Activated naive CD8-positive, alpha-beta T cell treated with anti-CD3 and anti-CD28 coated beads, Interleukin-2, amount 10 ng/mL, durations not matched to agents 7 days and 5 days (primary cell): ENCODE measurements at regions not wholly inside any gene's neighbourhood (a gene's known extent, or its start where the extent isn't known, plus 50 kb on each side); places are given as distances from the start of the nearest gene placed in this dataset.

Experiments
- ATAC-seq: fragments of 150-1000 bp; cut with Tn5 transposase; one replicate; pipeline ENCODE4 v1.10.0; 2021; ENCODE audit warnings: low read depth, moderate library complexity
- POLR2A ChIA-PET: fragments of 350-600 bp; sonication (Branson Sonifier 250); formaldehyde crosslinking; loops from one replicate; lab custom pipeline; 2021; ENCODE audit warnings: antibody characterized with exemption; lab: Charles Lee
- DNase-seq: peaks from one replicate; pipeline ENCODE4 v3.0.0; 2021
- H3K27ac Mint-ChIP-seq: one replicate; pipeline ENCODE4 v1.8.0; 2022; ENCODE audit warnings: mild to moderate bottlenecking, mixed read lengths
- H3K27me3 Mint-ChIP-seq: one replicate; pipeline ENCODE4 v1.8.0; 2022; ENCODE audit warnings: mild to moderate bottlenecking, moderate library complexity, mixed read lengths
- H3K36me3 Mint-ChIP-seq: one replicate; pipeline ENCODE4 v1.8.0; 2021; ENCODE audit warnings: mild to moderate bottlenecking, mixed read lengths
- H3K4me1 Mint-ChIP-seq: one replicate; pipeline ENCODE4 v1.8.0; 2021; ENCODE audit warnings: mixed read lengths
- H3K4me3 Mint-ChIP-seq: one replicate; pipeline ENCODE4 v1.8.0; 2022; ENCODE audit warnings: mild to moderate bottlenecking, moderate library complexity, mixed read lengths
- H3K9me3 Mint-ChIP-seq: one replicate; pipeline ENCODE4 v1.8.0; 2021; ENCODE audit warnings: mixed read lengths

DNA sequence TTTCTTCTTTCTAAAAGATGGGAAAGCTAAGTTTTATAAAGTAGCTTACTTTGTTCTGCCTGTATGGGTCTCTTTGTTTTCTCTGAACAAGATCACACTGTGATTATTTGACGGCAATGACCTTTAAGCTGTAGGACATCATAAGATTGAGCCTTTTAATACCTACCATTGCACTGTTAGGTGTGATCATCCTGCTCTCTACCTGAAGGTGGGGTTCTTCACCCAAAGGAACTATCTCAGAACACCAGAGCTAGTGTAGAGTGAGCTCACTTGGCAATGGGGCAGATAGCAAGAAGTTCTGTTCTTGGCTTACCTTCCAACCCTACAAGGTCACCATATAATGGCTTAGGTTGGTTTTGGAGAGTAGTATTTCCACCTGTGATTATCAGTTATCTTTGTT, 200.2 kb downstream of the SPATA31D1 start:
- no peak overlapping the region for H3K4me3 Mint-ChIP-seq
- DNase-seq (no peak), ATAC-seq (no peak)
- POLR2A ChIA-PET, result no interaction called here
- peaks cover 3% of the 10 kb centered on the region for H3K9me3 Mint-ChIP-seq
- H3K4me1 Mint-ChIP-seq, result no peaks in the 10 kb centered on the region
- H3K27me3 Mint-ChIP-seq, result no peaks in the 10 kb centered on the region
- H3K36me3 Mint-ChIP-seq, result no peaks in the 10 kb centered on the region
- H3K27ac Mint-ChIP-seq, result no peak overlapping the region

DNA sequence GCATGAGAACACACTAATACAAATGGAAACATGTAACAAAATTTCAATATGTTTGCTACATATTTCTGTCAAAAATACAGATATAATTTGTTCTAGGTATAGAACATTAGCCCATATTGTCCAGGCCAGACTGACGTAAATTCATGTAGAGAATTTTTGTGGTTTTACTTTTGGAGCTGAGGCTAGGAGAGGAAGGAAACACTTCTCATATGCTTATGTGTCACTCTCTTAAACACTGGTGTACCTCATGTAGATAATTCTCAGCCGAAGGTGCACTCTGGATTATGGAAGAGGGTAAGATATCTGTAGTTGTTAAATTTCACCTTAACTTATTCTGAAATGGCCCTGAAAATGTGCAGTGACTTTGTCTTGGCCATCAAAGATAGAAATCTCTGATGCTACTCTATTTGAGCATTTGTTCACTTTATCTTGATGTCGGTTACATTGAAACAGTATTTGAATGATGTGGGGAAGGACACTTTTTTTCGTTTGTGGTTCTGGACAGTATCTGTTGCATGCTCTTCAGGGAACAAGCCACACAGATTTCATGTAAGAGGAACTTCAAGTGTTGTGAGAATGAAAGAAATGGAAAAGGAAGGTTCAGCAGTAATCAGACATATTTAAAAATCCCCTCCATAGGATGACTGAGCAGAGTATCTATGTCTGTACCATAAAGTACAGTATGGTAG, 202.7 kb downstream of the SPATA31D1 start:
- ATAC-seq, result no peak
- no peaks in the 10 kb centered on the region for H3K36me3 Mint-ChIP-seq
- peaks cover 3% of the 10 kb centered on the region for H3K9me3 Mint-ChIP-seq
- no peaks in the 10 kb centered on the region for H3K4me1 Mint-ChIP-seq
- POLR2A ChIA-PET, result no interaction called here
- no peak for DNase-seq
- no peak overlapping the region for H3K27ac Mint-ChIP-seq
- H3K27me3 Mint-ChIP-seq, result no peaks in the 10 kb centered on the region
- H3K4me3 Mint-ChIP-seq, result no peak overlapping the region

DNA sequence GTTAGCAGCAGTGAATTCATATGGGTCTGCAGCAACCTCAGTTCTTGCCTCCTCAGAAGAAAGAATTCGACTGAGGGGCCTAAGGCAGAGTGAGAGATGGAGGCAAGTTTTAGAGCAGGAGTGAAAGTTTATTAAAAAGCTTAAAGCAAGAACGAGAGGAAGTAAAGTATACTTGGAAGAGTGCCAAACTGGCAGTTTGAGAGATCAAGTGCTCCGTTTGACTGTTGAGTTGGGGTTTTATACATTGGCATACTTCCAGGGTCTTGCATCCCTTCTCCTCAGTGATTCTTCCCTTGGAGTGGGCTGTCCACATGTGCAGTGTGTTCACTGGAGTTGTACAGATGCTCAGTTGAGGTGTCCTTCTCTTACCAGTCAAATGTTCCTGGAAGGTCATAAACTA, 203.6 kb downstream of the SPATA31D1 start:
- no peak overlapping the region for H3K4me3 Mint-ChIP-seq
- ATAC-seq, result no peak
- H3K36me3 Mint-ChIP-seq, result no peaks in the 10 kb centered on the region
- no peaks in the 10 kb centered on the region for H3K27me3 Mint-ChIP-seq
- peaks cover 3% of the 10 kb centered on the region for H3K9me3 Mint-ChIP-seq
- H3K4me1 Mint-ChIP-seq, result no peaks in the 10 kb centered on the region
- DNase-seq, result no peak
- no peak overlapping the region for H3K27ac Mint-ChIP-seq
- POLR2A ChIA-PET, result no interaction called here

DNA sequence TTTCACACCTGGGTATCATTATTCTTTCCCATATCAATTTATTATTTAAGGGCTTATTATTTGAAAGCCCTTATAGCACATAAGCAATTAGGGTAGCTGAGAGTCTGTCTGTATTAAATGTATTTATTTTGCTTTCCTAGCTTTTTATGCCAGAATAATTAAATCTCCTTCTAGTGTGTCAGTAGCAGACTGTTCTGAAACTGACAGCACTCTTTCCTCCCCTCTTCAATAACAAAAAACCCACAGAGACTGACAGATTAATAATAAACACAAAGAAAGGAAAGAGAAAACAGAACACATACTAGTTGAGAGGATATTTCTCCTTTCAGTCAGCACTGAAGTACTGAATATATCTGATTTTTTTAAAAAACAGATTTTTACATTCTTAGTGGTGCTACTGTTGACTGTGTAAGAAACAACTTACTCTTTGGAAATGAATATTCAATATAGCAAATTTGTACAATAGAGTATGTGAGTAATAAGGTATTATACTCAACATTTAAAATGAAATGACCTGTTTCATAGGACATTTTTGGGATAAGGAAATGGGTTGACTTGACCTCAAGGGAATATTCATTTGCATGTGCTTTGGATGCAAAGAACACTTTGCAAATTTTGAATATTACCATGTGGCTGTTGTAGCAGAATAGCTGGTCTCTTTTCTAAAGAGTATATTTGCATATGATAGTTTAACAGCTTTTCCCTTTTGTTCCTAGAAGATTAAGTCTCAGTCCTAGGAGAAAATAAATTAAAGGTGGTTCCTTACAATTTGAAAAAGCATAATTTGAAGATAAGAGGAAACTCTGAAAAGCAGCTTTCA, 208.3 kb downstream of the SPATA31D1 start:
- H3K4me1 Mint-ChIP-seq, result no peaks in the 10 kb centered on the region
- peaks cover 3% of the 10 kb centered on the region for H3K9me3 Mint-ChIP-seq
- ATAC-seq, result no peak
- no peaks in the 10 kb centered on the region for H3K27me3 Mint-ChIP-seq
- no peak overlapping the region for H3K27ac Mint-ChIP-seq
- POLR2A ChIA-PET, result no interaction called here
- no peak overlapping the region for H3K4me3 Mint-ChIP-seq
- DNase-seq, result no peak
- H3K36me3 Mint-ChIP-seq, result no peaks in the 10 kb centered on the region

DNA sequence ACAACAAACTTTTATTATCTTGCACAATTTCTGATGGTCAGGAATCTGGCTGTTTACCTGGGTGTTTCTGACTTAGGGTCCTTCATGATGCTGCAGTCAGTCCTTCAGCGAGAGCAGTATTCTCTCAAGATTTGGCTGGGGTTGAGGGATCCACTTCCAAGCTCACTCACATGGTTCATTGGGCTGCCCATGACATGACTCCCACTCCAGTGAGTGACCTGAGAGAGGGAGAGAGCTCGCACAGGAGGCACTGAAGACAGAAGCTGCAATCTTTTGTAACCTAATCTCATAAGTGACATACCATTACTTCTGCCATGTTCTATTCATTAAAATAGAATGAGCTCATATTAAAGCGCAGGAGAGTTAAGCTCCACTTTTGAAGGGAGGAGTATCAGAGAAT, 212.6 kb downstream of the SPATA31D1 start:
- ATAC-seq, result no peak
- Mint-ChIP-seq H3K9me3 (no peaks in the 10 kb centered on the region), H3K4me3 (no peak overlapping the region), H3K27me3 (no peaks in the 10 kb centered on the region), H3K4me1 (no peaks in the 10 kb centered on the region), H3K27ac (no peak overlapping the region), H3K36me3 (no peaks in the 10 kb centered on the region)
- DNase-seq, result no peak
- POLR2A ChIA-PET, result no interaction called here

DNA sequence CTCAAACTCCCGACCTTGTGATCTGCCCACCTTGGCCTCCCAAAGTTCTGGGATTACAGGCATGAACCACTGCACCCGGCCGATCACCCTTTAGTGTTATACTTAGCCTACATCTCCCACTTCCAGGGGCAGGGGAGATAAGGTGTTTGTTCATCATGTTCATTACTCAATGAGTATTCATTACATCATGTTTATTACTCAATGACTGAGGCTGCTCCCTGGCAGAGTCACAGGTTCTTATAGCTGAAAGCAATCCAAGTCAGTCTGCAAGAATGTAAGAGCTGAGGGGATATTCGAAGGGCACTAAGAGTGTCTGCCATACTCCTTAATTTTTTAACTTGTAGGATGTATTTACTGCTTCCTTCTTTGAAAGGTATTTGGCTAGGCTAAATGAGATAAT, 214.2 kb downstream of the SPATA31D1 start:
- H3K27ac Mint-ChIP-seq, result no peak overlapping the region
- no peak overlapping the region for H3K4me3 Mint-ChIP-seq
- no peaks in the 10 kb centered on the region for H3K27me3 Mint-ChIP-seq
- H3K4me1 Mint-ChIP-seq, result no peaks in the 10 kb centered on the region
- H3K9me3 Mint-ChIP-seq, result no peaks in the 10 kb centered on the region
- ATAC-seq, result no peak
- POLR2A ChIA-PET, result no interaction called here
- H3K36me3 Mint-ChIP-seq, result no peaks in the 10 kb centered on the region
- no peak for DNase-seq

DNA sequence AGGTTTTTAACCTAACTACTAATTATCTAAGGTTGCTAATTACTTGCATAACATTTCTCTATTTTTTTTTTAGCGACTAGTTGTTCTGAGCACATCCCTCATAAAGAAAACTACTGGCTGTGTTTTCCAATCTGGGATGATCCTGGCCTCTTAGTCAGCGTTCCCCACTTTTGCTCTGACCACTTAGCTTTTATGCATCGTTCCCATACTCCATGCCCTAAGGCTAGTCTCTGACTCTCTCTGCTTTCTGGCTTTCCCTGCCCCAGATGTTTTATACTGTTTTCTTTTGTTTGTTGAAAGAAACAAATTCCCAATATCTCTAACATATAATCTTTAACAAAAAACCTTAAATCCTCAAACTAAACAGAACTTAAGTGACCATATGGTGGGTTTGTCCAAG, 217.9 kb downstream of the SPATA31D1 start:
- H3K4me3 Mint-ChIP-seq, result no peak overlapping the region
- no peak overlapping the region for H3K27ac Mint-ChIP-seq
- H3K4me1 Mint-ChIP-seq, result no peaks in the 10 kb centered on the region
- H3K36me3 Mint-ChIP-seq, result no peaks in the 10 kb centered on the region
- H3K9me3 Mint-ChIP-seq, result peaks cover 3% of the 10 kb centered on the region
- POLR2A ChIA-PET, result no interaction called here
- H3K27me3 Mint-ChIP-seq, result no peaks in the 10 kb centered on the region
- DNase-seq (no peak), ATAC-seq (no peak)

DNA sequence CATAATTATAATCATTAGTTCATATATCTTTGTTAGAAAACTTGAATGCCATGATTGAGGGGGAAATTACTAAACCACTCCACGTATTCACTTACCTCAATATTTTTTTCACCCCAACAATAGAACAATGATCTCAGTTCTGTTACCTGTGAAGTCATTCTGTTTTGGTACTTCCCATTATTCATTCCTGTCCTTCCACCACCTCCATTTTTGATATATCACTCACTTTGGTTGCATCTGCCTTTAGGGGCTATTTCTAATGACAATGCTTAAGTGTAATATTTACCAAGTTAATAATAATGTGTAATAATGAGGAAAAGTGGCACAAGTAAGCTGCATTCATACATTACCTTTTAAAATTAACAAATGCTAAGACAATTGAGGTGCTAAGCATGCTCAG, 218.4 kb downstream of the SPATA31D1 start:
- H3K36me3 Mint-ChIP-seq, result no peaks in the 10 kb centered on the region
- H3K4me3 Mint-ChIP-seq, result no peak overlapping the region

DNA sequence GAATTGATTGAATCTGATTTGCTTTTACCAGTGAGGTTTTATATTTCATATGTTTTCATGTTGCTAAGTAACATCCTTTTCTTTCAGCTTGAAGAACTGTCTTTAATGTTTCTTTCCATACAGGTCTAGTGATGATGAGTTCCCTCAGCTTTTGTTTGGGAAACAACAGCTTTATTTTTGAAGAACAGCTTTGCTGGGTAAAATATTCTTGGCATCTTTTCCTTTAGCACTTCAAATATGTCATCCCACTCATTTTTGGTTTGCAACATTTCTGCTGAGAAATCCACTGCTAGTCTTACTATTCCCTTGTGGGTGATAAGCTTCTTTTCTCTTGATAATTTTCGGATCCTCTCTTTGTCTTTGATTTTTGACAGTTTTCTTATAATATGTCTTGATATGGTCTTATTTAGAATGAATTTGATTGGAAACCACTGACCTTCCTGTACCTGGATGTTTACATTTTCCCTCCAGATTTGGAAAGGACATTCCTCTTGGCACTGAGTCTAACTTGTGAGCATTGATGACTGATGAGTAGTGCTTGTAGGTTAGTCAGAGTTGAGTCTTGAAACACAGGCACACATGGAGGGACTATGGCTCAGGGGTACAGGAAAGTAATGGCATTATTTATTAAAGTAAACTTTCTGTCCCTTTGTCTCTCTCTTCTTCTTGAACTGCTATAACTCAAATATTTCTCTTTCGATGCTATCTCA, 220.3 kb downstream of the SPATA31D1 start:
- H3K4me3 Mint-ChIP-seq, result no peak overlapping the region
- H3K9me3 Mint-ChIP-seq, result peaks cover 3% of the 10 kb centered on the region
- no peaks in the 10 kb centered on the region for H3K36me3 Mint-ChIP-seq
- ATAC-seq (no peak), DNase-seq (no peak)
- no peaks in the 10 kb centered on the region for H3K4me1 Mint-ChIP-seq
- POLR2A ChIA-PET, result no interaction called here
- H3K27me3 Mint-ChIP-seq, result no peaks in the 10 kb centered on the region
- H3K27ac Mint-ChIP-seq, result no peak overlapping the region

More for the DNA sequence above, 218.4 kb downstream of the SPATA31D1 start:
- Mint-ChIP-seq H3K27ac (no peak overlapping the region), H3K9me3 (peaks cover 3% of the 10 kb centered on the region), H3K4me1 (no peaks in the 10 kb centered on the region), H3K27me3 (no peaks in the 10 kb centered on the region)
- ATAC-seq (no peak), DNase-seq (no peak)
- POLR2A ChIA-PET, result no interaction called here

DNA sequence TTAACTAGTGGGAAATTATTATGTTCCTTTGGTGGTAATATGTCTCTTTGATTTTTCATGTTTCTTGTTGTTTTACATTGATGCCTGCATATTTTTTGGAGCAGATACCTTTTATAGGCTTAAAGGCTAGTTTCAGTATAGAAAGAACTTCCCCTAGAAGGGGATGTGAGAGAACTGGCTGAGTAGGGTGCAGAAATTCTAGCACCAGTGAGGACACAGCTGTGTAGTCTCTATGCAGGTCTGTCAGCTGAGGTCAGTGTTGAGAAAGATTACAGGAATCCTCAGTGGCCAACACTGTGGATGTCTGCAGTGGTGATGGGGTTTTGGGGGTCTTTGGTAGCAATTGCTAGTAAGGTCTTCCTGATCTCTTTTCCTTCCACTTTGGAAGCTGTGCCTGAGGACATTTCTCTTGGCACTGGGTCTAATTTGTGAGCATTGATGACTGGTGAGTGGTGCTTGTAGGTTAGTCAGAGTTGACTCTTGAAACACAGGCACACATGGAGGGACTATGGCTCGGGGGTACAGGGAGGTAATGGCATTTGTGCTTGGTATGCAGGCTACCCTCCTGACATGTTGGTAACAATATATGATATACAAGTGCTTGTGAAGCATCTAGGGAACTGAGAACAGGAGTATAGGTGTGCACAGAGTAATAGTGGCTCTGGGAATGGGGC, 221.4 kb downstream of the SPATA31D1 start:
- H3K36me3 Mint-ChIP-seq, result no peaks in the 10 kb centered on the region

DNA sequence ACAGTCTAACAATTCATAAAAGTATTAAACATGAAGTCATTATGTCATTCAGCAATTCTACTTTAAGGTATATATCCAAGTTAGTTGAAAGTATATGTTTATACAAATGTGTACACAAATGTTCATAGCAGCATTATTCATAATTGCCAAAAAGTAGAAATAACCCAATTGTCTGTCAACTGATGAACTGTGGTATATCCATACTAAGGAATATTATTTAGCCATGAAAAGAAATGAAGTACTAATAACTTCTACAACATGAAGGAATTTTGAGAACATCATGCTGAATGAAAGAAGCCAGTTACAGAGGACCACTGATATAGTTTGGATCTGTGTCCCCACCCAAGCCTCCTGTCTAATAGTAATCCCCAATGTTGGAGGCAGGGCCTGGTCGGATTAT, 224.3 kb downstream of the SPATA31D1 start:
- H3K27ac Mint-ChIP-seq, result no peak overlapping the region
- H3K4me1 Mint-ChIP-seq, result no peaks in the 10 kb centered on the region
- H3K36me3 Mint-ChIP-seq, result no peaks in the 10 kb centered on the region
- no peak for DNase-seq
- no peak overlapping the region for H3K4me3 Mint-ChIP-seq
- H3K9me3 Mint-ChIP-seq, result peaks cover 3% of the 10 kb centered on the region
- POLR2A ChIA-PET, result no interaction called here
- no peak for ATAC-seq
- no peaks in the 10 kb centered on the region for H3K27me3 Mint-ChIP-seq

More for the DNA sequence above, 221.4 kb downstream of the SPATA31D1 start:
- no peak for DNase-seq
- H3K4me3 Mint-ChIP-seq, result no peak overlapping the region
- no peaks in the 10 kb centered on the region for H3K27me3 Mint-ChIP-seq
- no peaks in the 10 kb centered on the region for H3K4me1 Mint-ChIP-seq
- H3K9me3 Mint-ChIP-seq, result peaks cover 3% of the 10 kb centered on the region
- H3K27ac Mint-ChIP-seq, result no peak overlapping the region
- no peak for ATAC-seq
- POLR2A ChIA-PET, result no interaction called here

DNA sequence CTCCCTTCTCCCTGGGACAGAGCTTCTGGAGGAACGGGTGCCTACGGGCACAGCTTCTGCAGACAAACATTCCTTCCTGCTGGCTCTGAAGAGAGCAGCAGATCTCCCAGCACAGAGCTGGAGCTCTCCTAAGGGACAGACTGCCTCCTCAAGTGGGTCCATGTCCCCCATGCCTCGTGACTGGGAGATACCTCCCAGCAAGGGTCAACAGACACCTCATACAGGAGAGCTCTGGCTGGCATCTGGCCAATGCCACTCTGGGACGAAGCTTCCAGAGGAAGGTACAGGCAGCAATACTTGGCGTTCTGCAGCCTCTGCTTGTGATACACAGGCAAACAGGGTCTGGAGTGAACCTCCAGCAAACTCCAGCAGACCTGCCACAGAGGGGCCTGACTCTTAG, 227.9 kb downstream of the SPATA31D1 start:
- no peak overlapping the region for H3K27ac Mint-ChIP-seq
- no peaks in the 10 kb centered on the region for H3K27me3 Mint-ChIP-seq
- H3K4me1 Mint-ChIP-seq, result no peaks in the 10 kb centered on the region
- no peak overlapping the region for H3K4me3 Mint-ChIP-seq
- no peaks in the 10 kb centered on the region for H3K36me3 Mint-ChIP-seq
- H3K9me3 Mint-ChIP-seq, result peaks cover 5% of the 10 kb centered on the region
- POLR2A ChIA-PET, result no interaction called here
- no peak for DNase-seq
- no peak for ATAC-seq

DNA sequence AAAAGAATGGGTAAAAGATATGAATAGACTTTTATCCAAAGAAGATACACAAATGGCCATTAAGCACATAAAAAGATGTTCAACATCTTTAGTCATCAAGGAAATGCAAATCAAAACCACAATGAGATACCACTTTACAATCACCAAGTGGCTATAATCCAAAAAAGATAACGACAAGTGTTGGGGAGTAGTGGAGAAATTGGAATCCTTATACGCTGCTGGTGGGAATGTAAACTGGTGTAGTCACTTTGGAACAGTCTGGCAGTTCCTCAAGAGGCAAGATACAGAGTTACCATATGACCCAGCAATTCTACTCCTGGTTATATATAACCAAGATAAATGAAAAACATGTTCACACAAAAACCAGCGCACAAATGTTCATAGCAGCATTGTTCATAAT, 234.9 kb downstream of the SPATA31D1 start:
- POLR2A ChIA-PET, result no interaction called here
- H3K27me3 Mint-ChIP-seq, result no peaks in the 10 kb centered on the region
- DNase-seq (no peak), ATAC-seq (no peak)
- no peak overlapping the region for H3K4me3 Mint-ChIP-seq
- no peaks in the 10 kb centered on the region for H3K4me1 Mint-ChIP-seq
- H3K9me3 Mint-ChIP-seq, result peaks cover 8% of the 10 kb centered on the region
- H3K36me3 Mint-ChIP-seq, result no peaks in the 10 kb centered on the region
- H3K27ac Mint-ChIP-seq, result no peak overlapping the region
